ENCODE measurements at regions not wholly inside any gene's neighbourhood (a gene's known extent, or its start where the extent isn't known, plus 50 kb on each side); places are given as distances from the start of the nearest gene placed in this dataset.

GRCh38 chr11:70915158-70915985 lies 337.0 kb downstream of the SHANK2 start:
- no peak for TF ChIP-seq CTCF (IDR thresholded peaks at IDR 0.05)
- no peak for DNase-seq (ENCODE audit: low spot score)
- H3K27ac Mint-ChIP-seq (ENCODE audit: unreplicated experiment) = no peak overlapping the region
- peaks cover 12% of the 10 kb centered on the region for H3K27me3 Mint-ChIP-seq (ENCODE audit: low read depth)
- no peak overlapping the region for H3K4me3 Mint-ChIP-seq (ENCODE audit: unreplicated experiment)
- H3K4me1 Mint-ChIP-seq (ENCODE audit: low read depth) = no peaks in the 10 kb centered on the region
- H3K9me3 Mint-ChIP-seq (ENCODE audit: low read depth) = peaks cover 6% of the 10 kb centered on the region
- no peaks in the 10 kb centered on the region for H3K36me3 Mint-ChIP-seq (ENCODE audit: low read depth)

DNA sequence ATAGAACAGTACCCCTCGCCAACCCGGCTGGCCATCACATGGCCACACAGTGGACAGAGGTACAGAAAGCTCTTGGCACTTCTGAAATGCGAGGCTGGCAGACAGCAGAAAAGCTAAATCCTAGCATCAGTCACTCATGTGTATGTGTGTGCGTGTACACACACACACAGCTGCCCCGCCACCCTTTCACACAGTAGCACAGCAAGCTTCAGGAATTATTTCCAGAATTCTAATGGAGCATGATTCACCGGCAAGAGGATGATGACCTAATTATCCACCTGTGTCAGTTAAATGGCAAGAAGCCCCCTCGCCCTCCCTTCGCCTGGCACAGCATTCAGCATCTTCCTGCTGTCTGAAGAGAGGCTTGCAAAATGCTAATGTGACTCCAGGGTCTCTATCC lies 336.0 kb downstream of the SHANK2 start:
- Mint-ChIP-seq H3K4me1 (ENCODE audit: low read depth) (no peaks in the 10 kb centered on the region), H3K27ac (ENCODE audit: unreplicated experiment) (no peak overlapping the region)

DNA sequence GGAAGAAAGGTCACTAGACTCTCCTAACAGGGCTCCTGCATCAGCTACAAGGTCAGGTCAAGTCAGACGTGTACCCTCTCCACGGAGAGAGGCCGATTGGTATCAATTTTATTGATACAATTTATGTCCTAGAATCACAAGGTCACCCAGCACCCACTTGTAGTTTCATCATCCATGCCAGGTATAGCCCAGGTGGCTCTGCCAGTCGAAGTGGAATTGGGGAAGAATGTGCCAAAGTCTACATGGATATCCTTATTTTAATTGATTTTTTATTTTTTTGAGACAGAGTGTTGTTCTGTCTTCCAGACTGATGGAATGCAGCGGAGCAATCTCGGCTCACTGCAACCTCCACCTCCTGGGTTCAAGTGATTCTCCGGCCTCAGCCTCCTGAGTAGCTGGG lies 334.1 kb downstream of the SHANK2 start:
- Mint-ChIP-seq H3K36me3 (ENCODE audit: low read depth) (peaks cover 8% of the 10 kb centered on the region), H3K9me3 (ENCODE audit: low read depth) (peaks cover 27% of the 10 kb centered on the region), H3K27me3 (ENCODE audit: low read depth) (peaks cover 11% of the 10 kb centered on the region), H3K27ac (ENCODE audit: unreplicated experiment) (no peak overlapping the region), H3K4me3 (ENCODE audit: unreplicated experiment) (no peak overlapping the region), H3K4me1 (ENCODE audit: low read depth) (no peaks in the 10 kb centered on the region)
- no peak for DNase-seq (ENCODE audit: low spot score)
- TF ChIP-seq CTCF (IDR thresholded peaks at IDR 0.05) = no peak

More for the DNA sequence above, 336.0 kb downstream of the SHANK2 start:
- peaks cover 12% of the 10 kb centered on the region for H3K9me3 Mint-ChIP-seq (ENCODE audit: low read depth)
- H3K4me3 Mint-ChIP-seq (ENCODE audit: unreplicated experiment) = no peak overlapping the region
- no peak for DNase-seq (ENCODE audit: low spot score)
- peaks cover 12% of the 10 kb centered on the region for H3K27me3 Mint-ChIP-seq (ENCODE audit: low read depth)
- H3K36me3 Mint-ChIP-seq (ENCODE audit: low read depth) = no peaks in the 10 kb centered on the region
- no peak for TF ChIP-seq CTCF (IDR thresholded peaks at IDR 0.05)

GRCh38 chr11:70921804-70922203 lies 330.6 kb downstream of the SHANK2 start:
- H3K36me3 Mint-ChIP-seq (ENCODE audit: low read depth) = peaks cover 8% of the 10 kb centered on the region
- no peak for DNase-seq (ENCODE audit: low spot score)
- H3K27me3 Mint-ChIP-seq (ENCODE audit: low read depth) = peaks cover 1% of the 10 kb centered on the region
- no peaks in the 10 kb centered on the region for H3K4me1 Mint-ChIP-seq (ENCODE audit: low read depth)
- no peak overlapping the region for H3K4me3 Mint-ChIP-seq (ENCODE audit: unreplicated experiment)
- H3K9me3 Mint-ChIP-seq (ENCODE audit: low read depth) = peaks cover 27% of the 10 kb centered on the region
- TF ChIP-seq CTCF (IDR thresholded peaks at IDR 0.05) = no peak
- H3K27ac Mint-ChIP-seq (ENCODE audit: unreplicated experiment) = no peak overlapping the region

DNA sequence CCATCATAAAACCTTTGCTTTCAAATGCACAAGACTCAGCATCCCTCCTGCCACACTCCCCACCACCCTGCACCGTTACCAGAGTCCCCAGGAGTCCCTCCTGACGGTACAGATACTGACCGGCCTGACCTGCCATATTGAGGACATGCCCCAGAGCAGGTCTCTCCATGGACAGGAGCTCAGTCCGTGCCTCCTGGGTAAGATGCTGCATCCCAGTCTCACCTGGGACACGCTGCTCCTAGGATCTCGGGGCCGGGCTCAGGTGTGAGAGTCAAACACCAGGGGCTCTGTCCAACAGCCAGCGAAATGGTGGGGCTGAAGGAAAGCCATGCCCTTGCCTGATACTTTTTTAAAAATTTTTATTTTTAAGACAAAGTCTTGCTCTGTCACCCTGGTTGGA lies 328.3 kb downstream of the SHANK2 start:
- DNase-seq (ENCODE audit: low spot score) = peak; percentile 64
- Mint-ChIP-seq H3K9me3 (ENCODE audit: low read depth) (peaks cover 23% of the 10 kb centered on the region), H3K27me3 (ENCODE audit: low read depth) (peaks cover 3% of the 10 kb centered on the region), H3K36me3 (ENCODE audit: low read depth) (peaks cover 8% of the 10 kb centered on the region), H3K4me1 (ENCODE audit: low read depth) (no peaks in the 10 kb centered on the region), H3K27ac (ENCODE audit: unreplicated experiment) (no peak overlapping the region), H3K4me3 (ENCODE audit: unreplicated experiment) (no peak overlapping the region)
- no peak for TF ChIP-seq CTCF (IDR thresholded peaks at IDR 0.05)

Data from chondrocyte (in vitro differentiated cells).